NCI-H446 (cell line): ENCODE measurements at regions not wholly inside any gene's neighbourhood (a gene's known extent, or its start where the extent isn't known, plus 50 kb on each side); places are given as distances from the start of the nearest gene placed in this dataset.

Experiments used
- DNase-seq, 2 experiments: peaks; one replicate each; lab custom pipeline; 2025; lab: John Stamatoyannopoulos, UW

- no peak for DNase-seq
Observed at GRCh38 chr11:32161293-32161692, 70.4 kb downstream of the RCN1 start.

DNA sequence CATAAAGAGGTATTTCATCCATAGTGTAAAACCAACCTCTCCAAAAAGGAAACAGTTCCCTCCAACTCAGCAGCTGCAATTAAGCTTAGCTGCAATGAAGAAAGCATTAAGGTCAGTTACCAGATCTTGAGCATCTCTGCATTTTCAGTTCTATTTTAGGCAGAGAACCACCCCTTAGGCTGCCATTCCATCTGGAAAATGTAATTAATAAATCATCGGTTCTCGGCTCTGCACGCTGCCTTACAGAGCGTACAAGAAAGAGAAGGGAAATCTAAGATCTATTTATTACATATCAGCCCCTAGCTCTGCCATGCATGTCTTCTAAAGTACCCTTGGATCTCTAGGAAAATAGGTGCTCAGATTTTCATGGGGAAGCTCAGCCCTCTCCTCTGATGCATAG lies 71.5 kb downstream of the RCN1 start:
- no peak for DNase-seq

- no peak for DNase-seq
Observed at GRCh38 chr11:32162906-32163305, 72.0 kb downstream of the RCN1 start.

DNA sequence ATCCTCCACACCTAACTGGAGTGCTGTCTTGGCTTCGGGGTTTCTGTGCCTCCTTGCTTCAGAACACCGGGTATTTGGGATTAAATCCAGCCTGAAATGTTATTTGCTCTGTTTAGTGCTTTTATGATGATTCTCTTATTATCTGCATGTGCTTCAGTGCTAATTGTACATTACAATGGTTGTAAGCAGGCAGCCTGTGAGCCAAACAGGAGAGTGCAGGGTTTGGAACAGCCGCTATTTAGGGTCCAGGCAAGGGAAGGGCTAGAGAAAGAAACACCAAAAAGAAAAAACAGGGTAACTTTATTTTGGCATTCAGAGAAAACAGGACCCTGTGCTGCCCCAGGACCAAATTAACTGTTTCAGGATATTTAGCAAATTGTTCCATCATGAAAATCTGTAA lies 72.7 kb downstream of the RCN1 start:
- no peak for DNase-seq

GRCh38 chr11:32164836-32165235 lies 74.0 kb downstream of the RCN1 start:
- DNase-seq = no peak

DNA sequence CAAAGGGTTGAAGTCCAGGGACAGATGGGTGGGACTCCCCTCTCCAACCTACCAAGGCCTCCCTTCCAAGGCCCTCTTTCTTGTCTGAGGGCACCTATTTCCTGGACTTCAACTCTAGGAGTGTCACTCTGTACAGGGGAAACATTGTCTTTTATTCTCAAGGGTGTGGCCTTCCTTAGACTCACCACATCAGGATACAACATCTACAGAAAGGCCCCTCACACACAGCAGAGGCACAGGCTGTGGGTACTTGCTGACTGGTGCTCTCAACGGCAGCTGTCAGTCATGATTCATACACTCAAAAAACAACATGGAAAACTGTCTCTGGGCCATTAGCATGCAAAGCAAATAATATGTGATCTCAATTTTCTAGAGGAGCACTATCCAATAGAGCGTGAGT lies 78.0 kb downstream of the RCN1 start:
- no peak for DNase-seq

DNA sequence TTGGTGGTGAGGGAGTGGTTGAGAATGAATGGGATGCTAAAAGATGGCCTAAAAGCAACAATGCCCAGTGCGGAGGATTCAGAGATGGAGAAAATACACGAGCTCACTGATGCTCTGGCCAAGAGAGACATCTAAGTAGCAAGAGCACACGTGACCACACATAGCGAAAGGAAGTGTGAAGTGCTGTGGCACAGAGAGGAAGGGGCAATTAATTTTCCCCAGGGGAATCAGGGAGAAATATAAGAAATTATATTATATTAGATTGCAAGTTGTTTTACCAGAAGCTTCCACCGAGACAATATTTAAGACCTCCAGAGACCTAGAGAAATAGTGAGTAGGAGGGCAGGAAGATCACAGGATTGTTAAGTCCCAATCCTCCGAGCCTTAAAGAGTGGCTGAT lies 80.6 kb downstream of the RCN1 start:
- DNase-seq = no peak

- no peak for DNase-seq
Observed at GRCh38 chr11:32172041-32172847, 81.4 kb downstream of the RCN1 start.

DNA sequence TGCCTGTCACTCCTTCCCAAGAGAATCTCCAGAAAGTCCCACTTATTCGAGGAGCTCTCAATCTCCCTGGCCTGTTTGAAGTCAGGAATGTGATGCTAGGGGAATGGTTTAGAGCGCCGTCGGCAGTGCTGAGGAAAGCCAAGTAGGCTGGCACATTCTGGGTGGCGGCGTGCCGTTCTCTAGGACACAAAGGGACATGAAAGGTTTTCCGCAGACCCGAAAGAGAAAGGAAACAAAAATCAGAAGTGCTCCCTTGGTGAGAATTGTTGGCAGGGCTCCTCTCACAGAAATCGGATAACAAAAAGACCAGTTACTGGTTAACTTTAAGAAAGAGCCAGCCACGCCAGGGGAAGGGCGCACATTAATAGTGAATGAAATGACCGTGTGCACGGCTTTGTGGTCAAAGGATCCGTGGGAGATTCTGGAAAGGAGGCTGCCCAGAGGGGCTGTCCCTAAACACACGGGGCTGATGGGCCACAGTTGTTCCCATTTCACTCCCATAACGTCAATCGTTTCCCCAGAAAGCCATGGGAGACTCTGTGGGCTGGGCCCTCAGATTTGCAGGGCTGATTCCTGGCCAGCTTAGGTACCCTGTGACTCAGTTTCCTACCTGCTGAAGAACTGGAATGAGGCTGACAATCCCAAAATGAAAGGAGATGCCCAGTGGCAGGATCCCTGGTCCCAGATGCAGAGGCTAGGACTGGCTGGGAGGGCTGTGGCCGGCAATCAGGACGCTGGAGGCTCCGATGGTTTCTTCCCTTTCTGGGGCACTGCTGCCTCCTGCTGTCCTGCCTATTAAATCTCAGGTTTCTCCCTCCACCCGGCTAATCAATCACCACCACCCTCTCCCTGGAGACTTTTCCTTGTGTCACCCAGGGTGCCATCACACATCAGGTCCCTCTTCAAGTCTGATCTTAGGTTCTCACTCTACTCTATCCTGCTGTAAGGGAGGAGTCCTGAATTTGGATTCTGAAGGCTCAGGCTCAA lies 82.3 kb downstream of the RCN1 start:
- DNase-seq = peak; percentile 81 to 84

DNA sequence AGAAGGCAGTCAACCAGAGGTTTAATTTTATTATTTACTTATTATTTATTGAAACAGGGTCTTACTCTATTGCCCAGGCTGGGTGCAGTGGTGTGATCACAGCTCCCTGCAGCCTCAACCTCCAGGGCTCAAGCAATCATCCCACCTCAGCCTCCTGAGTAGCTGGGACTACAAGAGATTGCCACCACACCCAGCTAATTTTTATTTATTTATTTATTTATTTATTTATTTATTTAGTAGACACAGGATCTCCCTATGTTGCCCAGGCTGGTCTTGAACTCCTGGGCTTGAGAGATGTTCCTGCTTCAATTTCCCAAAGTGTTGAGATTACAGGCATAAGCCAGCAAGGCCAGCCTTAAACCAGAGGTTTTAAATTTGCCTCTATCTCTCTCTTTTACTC lies 83.1 kb downstream of the RCN1 start:
- DNase-seq = no peak

- peak; percentile 96 for DNase-seq
Observed at GRCh38 chr11:32176223-32176934, 85.5 kb downstream of the RCN1 start.

DNA sequence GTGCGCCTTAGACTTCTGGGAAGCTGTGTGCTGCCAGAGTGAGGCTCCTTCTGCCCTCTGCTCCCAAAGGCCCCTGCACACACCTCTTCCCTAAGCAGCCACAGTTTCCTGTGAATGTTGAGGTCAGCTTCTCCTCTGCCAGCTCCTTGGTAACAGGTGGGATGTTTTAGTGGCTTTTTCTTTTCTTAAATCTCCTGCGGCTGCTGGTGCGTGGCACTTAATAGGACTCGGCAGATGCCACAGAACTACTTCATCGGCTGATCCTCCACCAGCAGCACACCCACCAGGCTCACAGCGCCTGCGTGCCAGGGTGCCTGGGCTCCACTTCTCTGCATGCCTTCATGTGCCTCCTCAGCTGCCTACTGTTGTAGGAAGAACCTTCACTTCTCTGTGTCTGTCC lies 87.8 kb downstream of the RCN1 start:
- DNase-seq = no peak

GRCh38 chr11:32183512-32183911 lies 92.6 kb downstream of the RCN1 start:
- DNase-seq = no peak

DNA sequence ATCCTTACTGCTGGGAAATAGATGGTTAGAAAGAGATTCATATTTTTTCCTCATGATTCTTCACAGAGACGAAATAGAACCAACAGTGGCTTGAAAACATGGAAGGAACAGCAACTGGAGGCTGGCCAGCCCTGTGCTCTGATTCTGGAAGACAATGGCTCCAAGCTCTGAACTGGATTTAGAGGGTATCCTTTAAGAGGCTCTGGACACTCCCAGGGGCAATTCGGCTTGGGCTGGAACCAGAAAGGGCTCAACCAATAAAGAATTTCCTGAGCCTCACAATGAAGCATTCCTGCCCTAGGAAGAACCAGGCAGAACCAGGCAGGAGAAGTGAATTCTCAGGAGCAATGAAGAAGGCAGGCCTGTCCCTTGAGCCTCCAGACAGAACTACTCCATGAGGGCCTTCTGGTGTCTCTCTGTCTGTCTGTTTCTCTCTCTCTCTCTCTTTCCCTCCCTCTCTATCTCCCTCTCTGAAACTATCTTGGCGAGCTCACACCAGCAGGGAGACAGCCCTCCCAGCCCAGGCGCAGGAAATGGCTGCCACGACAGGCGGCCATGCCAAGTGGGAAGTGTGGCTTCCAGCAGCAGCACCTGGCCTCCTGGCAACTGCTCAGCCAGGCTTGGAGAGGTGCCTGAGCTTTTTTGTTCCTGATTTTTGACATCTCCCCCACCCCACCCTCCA lies 93.3 kb downstream of the RCN1 start:
- peak; percentile 79 to 93 for DNase-seq

- no peak for DNase-seq
Observed at GRCh38 chr11:32184723-32185376, 94.0 kb downstream of the RCN1 start.

- no peak for DNase-seq
Observed at GRCh38 chr11:32186118-32186517, 95.2 kb downstream of the RCN1 start.

DNA sequence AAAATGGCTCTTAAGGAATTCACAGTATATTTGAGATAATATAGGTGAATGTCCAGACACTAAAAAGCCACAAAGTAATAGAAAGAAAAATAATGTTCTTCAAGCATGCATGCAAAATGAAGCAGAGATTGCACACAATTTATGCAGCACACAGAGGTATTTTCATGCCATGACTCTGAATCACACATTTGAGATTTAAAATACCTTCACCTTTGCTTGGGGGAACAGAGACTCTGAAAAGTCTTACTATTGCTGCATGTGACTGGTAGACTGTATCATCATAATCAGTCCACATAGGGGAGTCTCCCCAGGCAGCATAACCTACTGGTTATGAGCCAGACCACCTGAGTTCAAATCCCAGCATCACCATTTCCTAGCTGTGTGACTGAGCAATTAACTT lies 96.2 kb downstream of the RCN1 start:
- no peak for DNase-seq

DNA sequence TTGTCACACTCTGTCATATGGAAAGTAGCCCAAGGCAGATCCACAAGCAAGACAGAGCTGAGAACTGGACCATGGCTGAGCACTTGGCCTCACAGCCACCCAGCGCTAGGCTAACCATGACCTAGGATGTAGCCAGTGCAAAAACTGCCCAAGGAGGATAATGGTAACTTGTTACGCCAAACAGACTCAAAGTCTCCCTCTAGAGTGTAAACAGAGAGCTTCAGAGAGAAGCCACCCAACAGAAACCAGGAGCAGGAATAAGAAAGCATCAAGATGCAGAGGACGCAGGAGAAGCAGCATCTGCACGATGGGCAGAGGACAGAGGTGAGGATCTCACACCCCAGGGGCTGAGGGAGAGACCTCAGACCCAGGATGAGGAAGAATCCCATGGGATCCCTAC lies 97.9 kb downstream of the RCN1 start:
- DNase-seq = no peak

DNA sequence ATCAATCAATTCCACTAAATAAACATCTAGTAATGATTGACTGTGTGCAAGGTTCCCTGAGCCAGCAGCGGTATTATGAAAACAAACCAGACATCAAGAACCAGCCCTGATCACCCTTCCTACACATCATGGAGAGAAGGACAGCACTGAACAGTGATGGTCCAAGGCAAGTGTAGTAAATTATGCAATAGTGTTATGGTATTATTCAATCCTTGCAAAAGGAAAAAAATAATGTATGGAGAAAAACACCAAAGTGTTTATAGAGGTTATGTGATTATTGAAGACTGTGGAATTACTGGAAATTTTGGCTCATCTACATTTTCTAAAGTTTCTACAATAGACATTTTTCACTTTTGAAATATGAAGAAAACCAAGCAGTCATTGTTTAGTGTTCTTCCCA lies 105.3 kb downstream of the RCN1 start:
- no peak for DNase-seq

GRCh38 chr11:32198053-32198452 lies 107.2 kb downstream of the RCN1 start:
- DNase-seq = no peak

DNA sequence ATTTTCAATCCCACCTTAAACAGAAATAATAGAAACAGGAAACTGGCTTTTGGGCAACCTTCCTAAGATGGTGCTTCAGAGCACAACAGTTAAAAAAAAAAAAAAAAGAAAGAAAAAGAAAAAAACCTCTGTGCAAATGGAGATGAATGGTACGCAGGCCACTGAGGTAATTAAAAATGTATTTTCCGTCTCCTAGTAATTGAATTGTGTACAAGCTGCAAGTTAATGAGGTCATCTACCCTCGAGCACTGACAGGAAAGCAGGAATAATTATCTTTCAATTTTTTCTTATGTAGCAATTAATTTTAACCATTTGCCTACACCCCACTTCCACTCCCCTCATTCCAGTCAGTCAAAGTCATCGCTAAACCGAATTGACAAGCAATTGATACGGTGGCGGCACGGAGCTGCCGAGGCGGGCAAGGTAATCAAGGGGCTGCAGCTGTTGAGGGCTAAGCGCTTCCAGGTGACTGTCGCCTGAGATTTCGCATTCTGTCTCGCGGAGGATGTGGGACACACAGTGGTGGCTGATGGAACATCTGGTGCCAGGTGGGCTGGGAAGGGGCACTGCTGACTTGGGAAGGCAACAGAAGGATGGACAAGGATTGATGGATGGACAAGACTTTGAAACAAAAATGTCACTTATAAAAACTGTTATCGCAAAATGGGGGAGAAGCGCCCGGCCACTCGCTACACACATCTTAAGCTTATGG lies 109.4 kb downstream of the RCN1 start:
- DNase-seq = no peak
